PC-9 (cell line): ENCODE measurements at regions not wholly inside any gene's neighbourhood (a gene's known extent, or its start where the extent isn't known, plus 50 kb on each side); places are given as distances from the start of the nearest gene placed in this dataset.

Experiments
- BruUV-seq: library from RNA; stranded (reverse); fragments of 400-500 nt; replicated peaks from 2 replicates; lab custom pipeline; 2021; lab: Mats Ljungman, UMichigan
- CTCF ChIA-PET: fragments of 300-600 bp; sonication (Branson Sonifier 250); formaldehyde crosslinking; loops from one replicate; lab custom pipeline; 2022; ENCODE audit warnings: antibody characterized with exemption; lab: Charles Lee
- POLR2A ChIA-PET: fragments of 300-600 bp; sonication (Branson Sonifier 250); formaldehyde crosslinking; loops from one replicate; lab custom pipeline; 2022; ENCODE audit warnings: antibody characterized with exemption; ENCODE audit not compliant: unreplicated experiment; lab: Charles Lee
- DNase-seq, 2 experiments: peaks; one replicate each; pipeline versions ENCODE4 v3.0.0 to v3.0.0-alpha.2; 2015 to 2022; ENCODE audit warnings: mixed read lengths in 1 of 2
- H2AFZ ChIP-seq: fragments of 200-600 bp; sonication (generic); 2 replicates; pipeline ENCODE4 v1.8.1; 2017; ENCODE audit warnings: antibody characterized with exemption
- H3F3A ChIP-seq: fragments of 200-600 bp; sonication (generic); 2 replicates; pipeline ENCODE4 v1.8.1; 2017; ENCODE audit warnings: antibody characterized with exemption, mild to moderate bottlenecking, low read depth; ENCODE audit not compliant: insufficient read depth
- H3K27ac ChIP-seq: fragments of 200-600 bp; sonication (generic); 2 replicates; pipeline ENCODE4 v1.6.1; 2016; ENCODE audit warnings: mixed run types
- H3K27me3 ChIP-seq: fragments of 200-600 bp; sonication (generic); 2 replicates; pipeline ENCODE4 v1.6.1; 2016; ENCODE audit warnings: low read depth, mixed run types; ENCODE audit not compliant: insufficient read depth
- H3K36me3 ChIP-seq: fragments of 200-600 bp; sonication (generic); 2 replicates; pipeline ENCODE4 v1.6.1; 2016; ENCODE audit warnings: low read depth, mixed run types
- H3K4me1 ChIP-seq: fragments of 200-600 bp; sonication (generic); replicated peaks from 2 replicates; pipeline ENCODE4 v1.6.1; 2016; ENCODE audit warnings: mixed run types; ENCODE audit not compliant: insufficient read depth
- H3K4me2 ChIP-seq: fragments of 200-600 bp; sonication (generic); 2 replicates; pipeline ENCODE4 v1.6.1; 2017; ENCODE audit warnings: mixed run types
- H3K4me3 ChIP-seq: fragments of 200-600 bp; sonication (generic); 2 replicates; pipeline ENCODE4 v1.6.1; 2016; ENCODE audit warnings: mixed run types
- H3K79me2 ChIP-seq: fragments of 200-600 bp; sonication (generic); 2 replicates; pipeline ENCODE4 v1.6.1; 2017; ENCODE audit warnings: low read depth, mixed run types
- H3K9me2 ChIP-seq: fragments of 200-600 bp; sonication (generic); 2 replicates; pipeline ENCODE4 v1.8.1; 2017; ENCODE audit warnings: mild to moderate bottlenecking; ENCODE audit not compliant: insufficient read depth
- H3K9me3 ChIP-seq: fragments of 200-600 bp; sonication (generic); 2 replicates; pipeline ENCODE4 v1.8.1; 2016; ENCODE audit warnings: low read depth; ENCODE audit not compliant: insufficient read depth
- H4K20me1 ChIP-seq: fragments of 200-600 bp; sonication (generic); 2 replicates; pipeline ENCODE4 v1.8.1; 2017; ENCODE audit not compliant: insufficient read depth
- EZH2 ChIP-seq: fragments of 200-600 bp; sonication (generic); IDR thresholded peaks from 2 replicates; pipeline ENCODE4 v1.8.0; 2017; ENCODE audit warnings: antibody characterized with exemption, low read depth
- intact Hi-C: fragments of 100-400 bp; cut with micrococcal nuclease; formaldehyde crosslinking; loops from one replicate; pipeline ENCODE4 v1.10.0; 2022; ENCODE audit not compliant: unreplicated experiment
- TF ChIP-seq, protein P1 (sequence below): fragments of 200-600 bp; sonication (generic); conservative IDR thresholded peaks from 2 replicates; pipeline ENCODE4 v1.6.1; 2017; ENCODE audit warnings: mixed run types, antibody characterized with exemption, mild to moderate bottlenecking, moderate library complexity

GRCh38 chr14:61953602-61954001, 191.4 kb downstream of the SNAPC1 start:
- Histone ChIP-seq H2AFZ (no peak overlapping the region), H3K4me2 (no peak overlapping the region), H3K4me3 (no peak overlapping the region), H3K79me2 (no peaks in the 10 kb centered on the region), H3K9me3 (peaks cover 19% of the 10 kb centered on the region), H3K36me3 (no peaks in the 10 kb centered on the region), H3K27me3 (no peaks in the 10 kb centered on the region), H3K27ac (no peak overlapping the region), H3K4me1 (no peaks in the 10 kb centered on the region; the same call in 1 of the 2 replicates), H3F3A (0 out of 2 replicates have a peak, but pooled peaks cover 3% of the 10 kb centered on the region), H4K20me1 (no peaks in the 10 kb centered on the region), H3K9me2 (no peaks in the 10 kb centered on the region)
- TF ChIP-seq EZH2, result no peak
- TF ChIP-seq, protein P1, sequence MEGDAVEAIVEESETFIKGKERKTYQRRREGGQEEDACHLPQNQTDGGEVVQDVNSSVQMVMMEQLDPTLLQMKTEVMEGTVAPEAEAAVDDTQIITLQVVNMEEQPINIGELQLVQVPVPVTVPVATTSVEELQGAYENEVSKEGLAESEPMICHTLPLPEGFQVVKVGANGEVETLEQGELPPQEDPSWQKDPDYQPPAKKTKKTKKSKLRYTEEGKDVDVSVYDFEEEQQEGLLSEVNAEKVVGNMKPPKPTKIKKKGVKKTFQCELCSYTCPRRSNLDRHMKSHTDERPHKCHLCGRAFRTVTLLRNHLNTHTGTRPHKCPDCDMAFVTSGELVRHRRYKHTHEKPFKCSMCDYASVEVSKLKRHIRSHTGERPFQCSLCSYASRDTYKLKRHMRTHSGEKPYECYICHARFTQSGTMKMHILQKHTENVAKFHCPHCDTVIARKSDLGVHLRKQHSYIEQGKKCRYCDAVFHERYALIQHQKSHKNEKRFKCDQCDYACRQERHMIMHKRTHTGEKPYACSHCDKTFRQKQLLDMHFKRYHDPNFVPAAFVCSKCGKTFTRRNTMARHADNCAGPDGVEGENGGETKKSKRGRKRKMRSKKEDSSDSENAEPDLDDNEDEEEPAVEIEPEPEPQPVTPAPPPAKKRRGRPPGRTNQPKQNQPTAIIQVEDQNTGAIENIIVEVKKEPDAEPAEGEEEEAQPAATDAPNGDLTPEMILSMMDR, result no peak
- no peak for DNase-seq
- intact Hi-C loops, result no loop called here
- ChIA-PET POLR2A (no interaction called here), CTCF (no interaction called here)
- BruUV-seq, result no TSS peak

- no peaks in the 10 kb centered on the region for H3K27me3 ChIP-seq
- CTCF ChIA-PET, result no interaction called here
Measured at GRCh38 chr14:61954306-61954705, 192.1 kb downstream of the SNAPC1 start.

GRCh38 chr14:61956517-61956916, 194.3 kb downstream of the SNAPC1 start:
- Histone ChIP-seq H2AFZ (no peak overlapping the region), H3K27ac (no peak overlapping the region), H3K4me2 (no peak overlapping the region), H3K4me1 (no peaks in the 10 kb centered on the region), H3F3A (no peaks in the 10 kb centered on the region), H3K27me3 (no peaks in the 10 kb centered on the region), H3K4me3 (no peak overlapping the region), H3K79me2 (no peaks in the 10 kb centered on the region), H4K20me1 (no peaks in the 10 kb centered on the region), H3K9me2 (no peaks in the 10 kb centered on the region), H3K36me3 (no peaks in the 10 kb centered on the region), H3K9me3 (peaks cover 15% of the 10 kb centered on the region)
- TF ChIP-seq, protein P1, result no peak
- TF ChIP-seq EZH2, result no peak
- DNase-seq, result no peak
- no TSS peak for BruUV-seq
- ChIA-PET CTCF (no interaction called here), POLR2A (no interaction called here)
- intact Hi-C loops, result no loop called here

More at GRCh38 chr14:61954306-61954705, 192.1 kb downstream of the SNAPC1 start:
- no peak overlapping the region for H3K4me3 ChIP-seq
- no peak for DNase-seq
- H3K36me3 ChIP-seq, result no peaks in the 10 kb centered on the region
- H3K9me3 ChIP-seq, result peaks cover 19% of the 10 kb centered on the region
- no peaks in the 10 kb centered on the region for H3K79me2 ChIP-seq
- no peaks in the 10 kb centered on the region for H3F3A ChIP-seq
- H2AFZ ChIP-seq, result no peak overlapping the region
- H3K4me2 ChIP-seq, result no peak overlapping the region
- H3K4me1 ChIP-seq, result no peaks in the 10 kb centered on the region
- H3K27ac ChIP-seq, result no peak overlapping the region
- no peaks in the 10 kb centered on the region for H4K20me1 ChIP-seq
- BruUV-seq, result no TSS peak
- POLR2A ChIA-PET, result no interaction called here
- TF ChIP-seq, protein P1, result no peak
- TF ChIP-seq EZH2, result no peak
- intact Hi-C loops, result no loop called here
- no peaks in the 10 kb centered on the region for H3K9me2 ChIP-seq
